NCI-H345 (cell line): ENCODE measurements at regions not wholly inside any gene's neighbourhood (a gene's known extent, or its start where the extent isn't known, plus 50 kb on each side); places are given as distances from the start of the nearest gene placed in this dataset.
A peak's percentile ranks its signal among the peaks of the same experiment; 100 is the strongest.

ENCODE experiments used
- DNase-seq: peaks from one replicate; lab custom pipeline; 2025; lab: John Stamatoyannopoulos, UW

- peak; percentile 91 for DNase-seq
Measured at GRCh38 chr16:85327731-85328675, 215.7 kb upstream of the CIBAR2 start.

- peak; percentile 78 for DNase-seq
Measured at GRCh38 chr16:85328676-85329058, 216.4 kb upstream of the CIBAR2 start.

- DNase-seq, result peak; percentile 46
Measured at GRCh38 chr16:85329059-85329812, 217.0 kb upstream of the CIBAR2 start.

GRCh38 chr16:85330006-85330693 is 217.9 kb upstream of the CIBAR2 start:
- no peak for DNase-seq

GRCh38 chr16:85330694-85331188 is 218.5 kb upstream of the CIBAR2 start:
- DNase-seq, result peak; percentile 45

- DNase-seq, result no peak
Measured at GRCh38 chr16:85331688-85332087, 219.4 kb upstream of the CIBAR2 start.

GRCh38 chr16:85332175-85332574 is 219.9 kb upstream of the CIBAR2 start:
- no peak for DNase-seq

GRCh38 chr16:85333337-85333736 is 221.1 kb upstream of the CIBAR2 start:
- no peak for DNase-seq

- no peak for DNase-seq
Measured at GRCh38 chr16:85333744-85334640, 221.7 kb upstream of the CIBAR2 start.

GRCh38 chr16:85334718-85335583 is 222.7 kb upstream of the CIBAR2 start:
- DNase-seq, result no peak

GRCh38 chr16:85335584-85336491 is 223.6 kb upstream of the CIBAR2 start:
- no peak for DNase-seq

GRCh38 chr16:85337910-85338637 is 225.8 kb upstream of the CIBAR2 start:
- DNase-seq, result no peak

- DNase-seq, result no peak
Measured at GRCh38 chr16:85338638-85338982, 226.3 kb upstream of the CIBAR2 start.

- no peak for DNase-seq
Measured at GRCh38 chr16:85338989-85339685, 226.9 kb upstream of the CIBAR2 start.

- no peak for DNase-seq
Measured at GRCh38 chr16:85341972-85342695, 229.9 kb upstream of the CIBAR2 start.

GRCh38 chr16:85344502-85345128 is 232.3 kb upstream of the CIBAR2 start:
- no peak for DNase-seq

GRCh38 chr16:85345129-85345639 is 232.9 kb upstream of the CIBAR2 start:
- no peak for DNase-seq
